Glomerular visceral epithelial cell (primary cell): ENCODE measurements at regions not wholly inside any gene's neighbourhood (a gene's known extent, or its start where the extent isn't known, plus 50 kb on each side); places are given as distances from the start of the nearest gene placed in this dataset.

Source experiments
- DNase-seq: peaks from one replicate; pipeline ENCODE4 v3.0.0-alpha.2; 2016; ENCODE audit errors: extremely low spot score

DNA sequence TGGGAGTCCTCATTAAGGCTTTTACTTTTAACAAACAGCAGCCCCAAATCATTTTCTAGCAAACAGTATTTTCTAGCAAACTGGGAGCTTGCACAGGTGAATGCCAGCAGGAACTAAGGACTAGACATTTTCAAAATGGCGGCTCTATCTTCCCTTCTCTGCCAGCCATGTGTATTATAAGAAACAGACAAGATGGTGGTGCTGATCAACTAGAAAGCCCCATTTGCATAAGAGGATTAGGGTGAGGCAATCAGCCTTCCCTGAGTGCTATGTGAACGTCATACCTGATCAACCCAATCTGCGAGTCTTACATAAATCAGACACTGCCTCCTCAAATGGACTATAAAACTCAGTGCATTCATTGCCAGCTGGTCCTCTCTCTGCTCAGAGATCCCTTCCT, 479.6 kb downstream of the IPMK start:
- no peak for DNase-seq

DNA sequence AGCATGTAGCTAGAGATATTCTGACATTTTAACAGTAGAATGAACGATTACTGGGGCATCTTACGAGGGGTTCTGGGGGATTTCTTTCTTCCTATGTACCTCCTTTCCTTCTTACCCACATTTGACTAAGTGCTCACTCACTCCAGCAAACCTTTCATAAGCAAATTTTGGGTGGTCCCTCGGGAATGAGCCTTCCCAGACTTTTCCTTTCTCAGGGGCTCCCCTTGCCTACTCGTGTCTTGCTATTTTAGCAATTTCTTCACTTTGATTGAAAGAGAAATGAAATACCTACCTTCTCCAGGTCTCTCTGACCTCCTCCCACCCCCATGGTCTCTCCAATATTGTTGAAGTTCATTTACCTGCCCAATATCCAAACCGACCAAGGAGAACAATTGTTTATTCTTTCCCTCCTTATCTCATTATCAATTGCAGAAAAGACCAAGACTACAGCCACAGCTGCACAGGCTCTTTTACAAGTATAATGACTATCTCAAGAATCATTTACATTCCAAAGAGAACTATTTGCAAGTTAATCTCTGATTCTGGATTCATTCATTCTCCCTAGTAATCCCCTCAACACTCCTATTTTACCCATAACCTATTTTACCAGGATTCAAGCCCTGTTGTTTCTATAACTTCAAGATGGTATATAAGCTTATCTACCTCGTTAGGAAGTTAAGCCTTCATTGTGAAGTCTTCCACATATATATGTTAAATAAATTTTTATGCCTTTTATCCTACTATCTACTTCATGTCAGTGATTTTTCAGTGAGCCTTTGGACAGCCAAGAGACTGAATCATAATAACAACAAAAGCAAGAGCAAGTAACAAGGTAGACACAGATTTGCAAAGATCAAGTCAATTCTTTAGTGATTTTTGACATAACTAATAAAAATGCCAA, 480.6 kb downstream of the IPMK start:
- no peak for DNase-seq

DNA sequence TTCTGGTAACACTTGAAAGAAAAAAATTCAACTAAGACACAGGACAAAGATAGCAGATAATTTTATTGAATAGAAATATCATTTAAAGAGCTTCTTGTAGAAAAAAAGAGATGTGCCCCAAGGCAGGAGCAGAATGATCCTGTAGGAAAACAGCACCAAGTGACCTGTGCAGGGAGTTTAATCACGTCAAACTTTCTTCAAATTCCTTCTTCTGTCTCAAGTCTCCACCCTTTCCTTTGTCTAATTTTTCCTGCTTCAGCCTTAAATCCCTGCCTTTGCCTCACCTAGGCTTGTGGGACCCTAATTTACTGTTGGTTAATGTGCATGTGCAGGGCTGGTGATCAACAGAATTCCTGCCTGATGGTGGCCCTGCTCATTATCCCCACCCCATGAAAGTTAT, 481.4 kb downstream of the IPMK start:
- DNase-seq, result no peak

GRCh38 chr10:57785546-57785945, 482.1 kb downstream of the IPMK start:
- no peak for DNase-seq

- no peak for DNase-seq
Measured at GRCh38 chr10:57785068-57785467, 482.6 kb downstream of the IPMK start.

DNA sequence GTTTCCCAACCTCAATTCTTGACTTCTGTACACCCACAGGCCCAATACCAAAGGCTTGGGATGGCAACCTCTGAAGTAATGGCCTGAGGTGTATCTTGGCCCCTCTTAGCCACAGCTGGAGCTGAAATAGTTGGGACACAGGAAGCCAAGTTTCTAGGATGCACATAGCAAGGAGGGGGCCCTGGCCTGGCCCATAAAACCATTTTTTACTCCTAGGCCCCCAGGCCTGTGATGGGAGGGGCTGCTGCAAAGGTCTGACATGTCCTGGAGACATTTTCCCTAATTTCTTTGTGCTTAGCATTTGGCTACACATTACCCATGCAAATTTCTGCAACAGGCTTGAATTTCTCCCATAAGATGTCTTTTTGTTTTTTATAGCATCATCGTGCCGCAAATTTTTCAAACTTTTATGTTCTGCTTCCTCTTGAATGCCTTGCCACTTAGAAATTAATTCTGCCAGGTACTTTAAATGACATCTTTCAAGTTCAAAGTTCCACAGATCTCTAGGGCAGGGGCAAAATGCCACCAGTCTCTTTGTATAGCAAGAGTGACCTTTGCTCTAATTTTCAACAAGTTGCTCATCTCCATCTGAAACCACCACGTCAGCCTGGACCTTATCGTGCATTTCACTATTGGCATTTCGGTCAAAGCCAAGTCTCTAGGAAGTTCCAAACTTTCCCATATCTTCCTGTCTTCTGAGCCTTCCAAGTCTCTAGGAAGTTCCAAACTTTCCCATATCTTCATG, 490.8 kb downstream of the IPMK start:
- DNase-seq, result no peak

DNA sequence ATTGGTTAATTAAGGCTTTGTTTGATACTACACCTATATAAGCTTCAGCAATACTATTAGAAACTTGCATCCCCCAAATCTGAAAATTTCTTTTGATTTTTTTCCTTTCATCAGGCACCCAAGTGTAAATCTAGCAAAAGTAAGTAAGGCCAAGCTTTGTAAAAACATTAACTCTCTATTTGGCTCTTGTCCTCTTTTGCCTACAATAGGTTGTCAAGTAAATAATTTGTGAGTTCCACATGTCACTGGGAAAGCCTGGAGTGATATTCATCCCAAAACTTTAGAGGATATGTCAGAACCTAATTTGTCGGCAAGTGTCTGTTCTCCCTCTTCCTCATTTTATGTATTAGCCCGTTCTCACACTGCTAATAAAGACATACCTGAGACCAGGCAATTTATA, 492.4 kb downstream of the IPMK start:
- no peak for DNase-seq

DNA sequence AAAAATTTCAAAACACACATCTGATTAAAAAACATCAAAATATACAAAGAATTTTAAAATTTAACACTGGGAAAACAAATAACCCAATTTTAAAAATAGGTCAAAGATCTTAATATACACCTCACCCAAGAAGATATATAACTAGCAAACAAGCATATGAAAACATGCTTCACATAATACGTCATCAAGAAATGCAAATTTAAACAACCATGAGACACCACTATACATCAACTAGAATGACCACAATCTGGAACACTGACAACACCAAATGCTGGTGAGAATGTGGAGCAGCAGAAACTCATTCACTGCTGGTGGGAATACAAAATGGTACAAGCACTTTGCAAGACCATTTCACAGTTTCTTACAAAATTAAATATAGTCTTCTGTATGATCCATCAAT, 498.4 kb downstream of the IPMK start:
- no peak for DNase-seq

DNA sequence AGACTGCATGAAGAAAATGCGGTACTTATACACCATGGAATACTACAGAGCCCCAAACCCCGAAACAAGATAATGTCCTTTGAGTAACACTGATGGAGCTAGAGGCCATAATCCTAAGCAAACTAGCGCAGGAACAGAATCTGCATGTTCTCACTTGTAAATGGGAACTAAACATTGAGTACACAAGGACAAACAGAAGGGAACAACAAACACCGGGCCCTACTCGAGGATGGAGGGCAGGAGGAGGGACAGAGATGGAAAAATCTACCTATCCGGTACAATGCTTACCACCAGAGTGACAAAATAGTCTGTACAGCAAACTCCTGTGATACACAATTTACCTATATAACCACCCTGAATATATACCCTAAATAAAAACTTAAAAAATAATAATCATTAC, 507.9 kb downstream of the IPMK start:
- DNase-seq, result no peak

DNA sequence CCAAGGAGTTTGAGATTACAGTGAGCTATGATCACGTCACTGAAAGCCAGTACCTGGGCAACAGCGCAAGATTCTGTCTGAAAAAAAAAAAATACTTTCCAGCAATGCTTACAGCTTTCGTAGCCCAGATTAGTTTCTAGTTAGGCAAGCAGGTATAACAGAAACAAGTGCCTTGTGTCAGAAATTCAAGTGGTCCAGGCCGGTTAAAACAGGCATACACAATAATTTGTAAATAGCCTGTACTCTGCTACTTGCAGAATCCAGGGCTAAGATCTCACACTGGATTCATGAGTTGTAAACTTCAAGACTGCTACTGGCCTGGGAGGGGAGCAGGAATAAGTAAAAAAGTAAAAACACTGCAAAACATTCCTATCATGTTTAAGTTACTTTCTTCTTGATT, 512.9 kb downstream of the IPMK start:
- DNase-seq, result no peak

- DNase-seq, result no peak
Measured at GRCh38 chr10:57743711-57744110, 524.0 kb downstream of the IPMK start.

DNA sequence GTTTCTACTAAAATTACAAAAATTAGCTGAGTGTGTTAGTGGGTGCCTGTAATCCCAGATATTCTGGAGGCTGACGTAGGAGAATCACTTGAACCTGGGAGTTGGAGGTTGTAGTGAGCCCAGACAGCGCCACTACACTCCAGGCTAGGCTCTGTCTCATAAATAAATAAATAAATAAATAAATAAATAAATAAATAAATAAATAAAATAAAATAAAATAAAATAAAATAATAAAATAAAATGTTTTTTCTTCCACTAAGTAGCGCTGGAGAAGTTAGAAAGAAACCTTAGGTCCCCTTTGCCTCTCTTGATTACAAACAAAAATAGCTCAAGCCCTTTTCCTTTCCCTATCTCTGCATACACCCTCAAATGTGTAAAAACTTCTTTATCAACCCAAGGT, 525.9 kb downstream of the IPMK start:
- DNase-seq, result no peak

DNA sequence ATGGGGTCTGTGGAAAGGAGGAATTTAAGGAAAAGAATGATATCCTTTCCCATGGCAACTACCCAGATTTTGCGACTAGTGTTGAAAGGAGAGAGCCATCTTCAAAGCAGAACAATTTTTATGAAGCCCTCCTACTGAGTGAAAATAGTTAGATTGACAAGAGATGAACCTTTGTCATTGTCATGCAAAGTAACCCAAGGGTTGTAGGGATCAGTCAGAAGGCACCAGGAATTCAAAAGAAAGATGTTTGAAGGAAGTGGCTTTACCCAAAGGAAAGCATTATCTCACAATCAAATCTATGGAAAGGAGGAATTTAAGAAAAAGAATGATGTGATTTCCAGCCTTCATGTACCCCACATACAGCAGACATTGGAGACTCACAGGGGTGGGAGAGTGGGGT, 544.4 kb downstream of the IPMK start:
- DNase-seq, result no peak

GRCh38 chr10:57716884-57717283, 550.8 kb downstream of the IPMK start:
- peak; percentile 30 for DNase-seq

GRCh38 chr10:57715233-57715632, 552.5 kb downstream of the IPMK start:
- DNase-seq, result no peak

DNA sequence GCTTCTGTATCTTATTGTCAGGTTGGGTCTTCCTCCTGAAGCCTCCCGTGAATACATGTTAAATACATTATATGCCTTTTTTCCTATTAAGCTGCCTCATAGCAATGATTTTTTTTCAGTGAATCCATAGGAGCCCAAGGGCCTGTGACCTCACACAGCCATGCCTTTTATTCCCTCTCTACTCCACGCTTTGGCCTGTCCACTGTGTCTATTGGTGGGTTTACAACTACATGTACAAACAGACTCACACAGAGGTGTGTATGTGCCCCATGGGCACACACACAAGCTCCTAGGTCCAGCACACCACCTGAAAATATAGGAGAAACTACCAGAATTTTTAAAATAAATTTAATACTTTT, 560.4 kb downstream of the IPMK start:
- DNase-seq, result no peak

DNA sequence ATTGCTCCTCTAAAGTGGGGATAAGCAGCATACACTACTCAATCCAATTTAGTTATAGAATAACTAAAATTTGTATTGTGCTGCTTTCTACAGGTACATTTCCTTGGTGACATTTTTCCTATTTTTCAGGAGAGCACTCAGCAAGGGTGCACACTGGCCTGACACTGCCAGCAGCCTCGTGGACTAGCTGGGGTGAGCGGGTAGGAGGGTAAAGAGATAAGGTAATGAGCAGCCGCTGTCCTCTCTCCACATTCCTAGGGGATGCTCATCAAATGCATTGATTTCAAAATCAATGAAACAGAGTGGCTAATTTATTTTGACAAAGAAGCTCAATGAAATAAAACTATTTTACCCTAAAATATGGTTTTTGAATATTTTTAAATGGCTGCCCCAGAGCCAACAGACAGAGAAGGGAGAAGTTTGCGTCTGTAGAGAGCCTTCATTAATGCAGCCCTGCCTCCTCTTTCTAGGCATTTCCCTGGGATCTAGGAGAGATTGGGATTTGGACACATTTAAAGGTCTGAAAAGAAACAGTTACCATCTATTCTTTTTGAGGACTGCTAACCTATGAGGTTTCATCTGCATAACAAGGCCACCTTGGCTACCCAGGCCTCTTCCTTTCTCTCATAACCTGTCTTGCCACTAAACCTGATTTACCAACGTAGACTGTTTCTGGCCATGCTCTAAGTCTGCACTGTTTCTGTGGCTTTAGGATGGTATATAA, 561.0 kb downstream of the IPMK start:
- no peak for DNase-seq

DNA sequence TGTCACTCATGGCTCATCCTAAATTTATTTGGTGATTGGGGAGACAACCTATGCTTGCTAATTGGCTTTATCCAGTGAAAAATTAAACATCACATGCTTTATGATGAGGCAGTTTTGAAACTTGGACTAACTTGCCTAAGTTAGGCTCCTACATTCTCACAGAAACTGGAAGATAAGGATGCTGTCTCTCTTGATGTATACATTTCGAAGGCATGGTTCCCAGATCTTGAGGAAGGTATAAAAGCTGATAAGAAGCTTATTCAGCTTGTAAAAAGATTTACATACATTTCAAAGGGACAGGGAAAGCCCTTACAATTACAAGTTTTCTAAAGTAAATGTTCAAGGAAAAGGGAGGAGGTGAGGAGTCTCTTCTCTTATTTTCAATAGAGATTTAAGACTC, 561.7 kb downstream of the IPMK start:
- no peak for DNase-seq

GRCh38 chr10:57699944-57700343, 567.8 kb downstream of the IPMK start:
- DNase-seq, result peak; percentile 40

DNA sequence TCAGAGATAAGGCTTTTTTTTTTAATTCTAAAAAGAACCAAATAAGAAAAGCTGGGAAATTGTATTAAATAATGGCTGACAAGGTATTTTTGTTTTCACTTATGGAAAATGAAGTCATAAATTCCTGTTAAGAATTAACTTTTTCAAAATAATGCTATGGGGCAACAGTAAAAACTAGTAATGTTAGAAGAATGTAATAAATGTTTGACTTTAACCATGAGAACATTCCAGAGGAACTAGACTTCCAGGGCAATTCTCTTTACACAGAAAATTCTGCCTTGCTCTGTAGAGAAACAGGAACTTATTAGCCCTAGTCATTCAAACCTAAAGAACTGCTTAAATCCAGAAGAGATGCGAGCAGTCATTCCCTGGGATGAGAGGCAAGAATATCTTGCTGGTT, 571.1 kb downstream of the IPMK start:
- peak; percentile 88 for DNase-seq

GRCh38 chr10:57694956-57695608, 572.6 kb downstream of the IPMK start:
- no peak for DNase-seq
